ENCODE measurements at regions not wholly inside any gene's neighbourhood (a gene's known extent, or its start where the extent isn't known, plus 50 kb on each side); places are given as distances from the start of the nearest gene placed in this dataset.

DNA sequence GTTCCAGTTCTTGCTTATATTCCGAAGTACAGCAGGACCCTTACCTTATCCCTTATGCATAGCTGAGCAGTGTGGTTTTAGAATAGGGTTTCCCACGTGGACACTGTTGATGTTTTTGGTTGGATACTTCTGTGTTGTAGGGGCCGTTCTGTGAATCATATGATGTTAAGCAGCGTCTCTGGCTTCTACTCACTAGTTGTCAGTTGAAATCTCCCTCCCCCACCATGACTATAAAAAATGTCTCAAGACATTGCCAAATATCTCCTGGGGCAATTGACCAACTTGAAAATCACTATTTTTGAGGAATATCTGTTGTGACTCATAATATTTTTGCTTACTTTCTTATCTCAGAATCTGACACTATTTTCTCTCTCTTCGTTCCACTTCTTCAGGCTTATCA lies 713.7 kb downstream of the TSN start:
- no peaks in the 10 kb centered on the region for H3K27me3 ChIP-seq
- 53 to 62% methylated on average over 5 of the region's 5 CpGs for WGBS, 2 donors
- no peaks in the 10 kb centered on the region for H3K4me1 ChIP-seq
- no peak overlapping the region for H3K27ac ChIP-seq
- no peak for DNase-seq
- no peak for FAIRE-seq
- no peak for ATAC-seq
- no peaks in the 10 kb centered on the region for H3K36me3 ChIP-seq
- intact Hi-C loops (cut with DNase I), result no loop called here
- TF ChIP-seq, protein P1, sequence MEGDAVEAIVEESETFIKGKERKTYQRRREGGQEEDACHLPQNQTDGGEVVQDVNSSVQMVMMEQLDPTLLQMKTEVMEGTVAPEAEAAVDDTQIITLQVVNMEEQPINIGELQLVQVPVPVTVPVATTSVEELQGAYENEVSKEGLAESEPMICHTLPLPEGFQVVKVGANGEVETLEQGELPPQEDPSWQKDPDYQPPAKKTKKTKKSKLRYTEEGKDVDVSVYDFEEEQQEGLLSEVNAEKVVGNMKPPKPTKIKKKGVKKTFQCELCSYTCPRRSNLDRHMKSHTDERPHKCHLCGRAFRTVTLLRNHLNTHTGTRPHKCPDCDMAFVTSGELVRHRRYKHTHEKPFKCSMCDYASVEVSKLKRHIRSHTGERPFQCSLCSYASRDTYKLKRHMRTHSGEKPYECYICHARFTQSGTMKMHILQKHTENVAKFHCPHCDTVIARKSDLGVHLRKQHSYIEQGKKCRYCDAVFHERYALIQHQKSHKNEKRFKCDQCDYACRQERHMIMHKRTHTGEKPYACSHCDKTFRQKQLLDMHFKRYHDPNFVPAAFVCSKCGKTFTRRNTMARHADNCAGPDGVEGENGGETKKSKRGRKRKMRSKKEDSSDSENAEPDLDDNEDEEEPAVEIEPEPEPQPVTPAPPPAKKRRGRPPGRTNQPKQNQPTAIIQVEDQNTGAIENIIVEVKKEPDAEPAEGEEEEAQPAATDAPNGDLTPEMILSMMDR (IDR thresholded peaks at IDR 0.05), result no peak
- no peaks in the 10 kb centered on the region for H3K9me3 ChIP-seq
- H3K4me3 ChIP-seq, result no peak overlapping the region

GRCh38 chr2:122471753-122472152 lies 716.3 kb downstream of the TSN start:
- Histone ChIP-seq H3K9me3 (no peaks in the 10 kb centered on the region), H3K36me3 (no peaks in the 10 kb centered on the region), H3K4me3 (no peak overlapping the region), H3K27ac (no peak overlapping the region), H3K27me3 (no peaks in the 10 kb centered on the region), H3K4me1 (no peaks in the 10 kb centered on the region)
- TF ChIP-seq, protein P1 (IDR thresholded peaks at IDR 0.05), result no peak
- intact Hi-C loops (cut with DNase I), result no loop called here
- FAIRE-seq, result no peak
- no peak for ATAC-seq
- DNase-seq, result no peak

- no peaks in the 10 kb centered on the region for H3K36me3 ChIP-seq
- WGBS, 2 donors, result 85 to 86% methylated on average over 2 of the region's 2 CpGs
- H3K4me1 ChIP-seq, result no peaks in the 10 kb centered on the region
- TF ChIP-seq, protein P1 (IDR thresholded peaks at IDR 0.05), result no peak
- intact Hi-C loops (cut with DNase I), result no loop called here
- no peak for DNase-seq
- no peak overlapping the region for H3K4me3 ChIP-seq
- no peak for FAIRE-seq
- no peaks in the 10 kb centered on the region for H3K9me3 ChIP-seq
- no peak overlapping the region for H3K27ac ChIP-seq
- H3K27me3 ChIP-seq, result no peaks in the 10 kb centered on the region
- no peak for ATAC-seq
These were observed 722.7 kb downstream of the TSN start for GRCh38 chr2:122478117-122478516.

- Histone ChIP-seq H3K27ac (no peak overlapping the region), H3K27me3 (no peaks in the 10 kb centered on the region), H3K9me3 (no peaks in the 10 kb centered on the region), H3K4me1 (no peaks in the 10 kb centered on the region), H3K36me3 (no peaks in the 10 kb centered on the region), H3K4me3 (no peak overlapping the region)
- no peak for DNase-seq
- 59 to 65% methylated on average over 2 of the region's 2 CpGs for WGBS, 2 donors
- FAIRE-seq, result no peak
- no peak for ATAC-seq
- TF ChIP-seq, protein P1 (IDR thresholded peaks at IDR 0.05), result no peak
- intact Hi-C loops (cut with DNase I), result no loop called here
These were observed 723.3 kb downstream of the TSN start for GRCh38 chr2:122478771-122479170.

GRCh38 chr2:122480501-122481243 lies 725.2 kb downstream of the TSN start:
- FAIRE-seq (no peak), ATAC-seq (no peak), DNase-seq (peak in 1 of 6 donors; percentile 35)
- no peaks in the 10 kb centered on the region for H3K4me1 ChIP-seq
- no peaks in the 10 kb centered on the region for H3K9me3 ChIP-seq
- no peak overlapping the region for H3K27ac ChIP-seq
- intact Hi-C loops (cut with DNase I), result no loop called here
- 77 to 87% methylated on average over 6 of the region's 6 CpGs for WGBS, 2 donors
- no peak overlapping the region for H3K4me3 ChIP-seq
- no peaks in the 10 kb centered on the region for H3K27me3 ChIP-seq
- H3K36me3 ChIP-seq, result no peaks in the 10 kb centered on the region
- TF ChIP-seq, protein P1 (IDR thresholded peaks at IDR 0.05), result no peak
